ENCODE measurements at regions not wholly inside any gene's neighbourhood (a gene's known extent, or its start where the extent isn't known, plus 50 kb on each side); places are given as distances from the start of the nearest gene placed in this dataset.

DNA sequence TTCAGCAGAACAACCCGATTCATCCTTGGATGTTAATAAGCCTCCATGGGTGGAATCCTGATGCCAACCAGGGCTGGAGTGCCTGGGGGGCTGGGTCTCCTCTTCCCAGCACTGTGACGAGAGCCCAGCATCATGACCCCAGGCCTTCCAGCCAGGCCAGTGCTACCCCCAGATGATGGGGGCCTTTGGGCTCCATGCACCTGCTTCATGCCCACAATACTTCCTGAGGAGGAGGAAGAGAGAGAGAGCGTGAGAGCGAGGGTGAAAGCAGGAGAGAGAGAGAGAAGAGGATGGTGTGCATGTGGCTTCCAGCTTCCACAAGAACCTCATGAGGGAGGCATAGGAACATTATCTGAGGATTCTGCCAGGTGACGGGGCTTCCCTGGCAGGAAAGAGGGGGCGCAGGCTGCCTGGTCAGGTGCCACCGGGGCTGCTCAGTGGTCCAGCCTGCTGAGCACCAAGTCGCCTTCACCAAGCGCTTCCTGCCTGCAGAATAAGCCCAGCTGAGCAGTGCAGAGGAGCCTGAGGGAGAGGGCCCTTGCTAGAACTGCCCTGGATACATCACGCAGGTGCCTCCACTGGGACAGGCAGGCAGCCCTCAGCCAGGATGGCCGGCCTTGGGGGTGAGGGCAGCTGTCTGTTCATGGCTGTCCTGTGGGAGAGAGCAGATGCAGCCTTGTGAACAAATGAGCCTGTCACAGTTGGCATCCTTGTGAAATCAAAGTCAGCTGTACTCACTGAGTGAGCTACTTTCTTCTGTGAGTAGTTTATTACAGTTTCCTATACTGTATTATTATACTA is 243.3 kb upstream of the B3GAT1 start:
- H2BK12ac ChIP-seq (ENCODE audit: low read depth, low read length) = no peak overlapping the region
- H3K4me2 ChIP-seq (ENCODE audit: insufficient read depth in 1 of 2, low read depth in 2 of 2, low read length in 2 of 2) = no peak overlapping the region
- no peak overlapping the region for H3K56ac ChIP-seq (replicated peaks; ENCODE audit: insufficient read length, low read depth, low read length)
- no peak overlapping the region for H3K23ac ChIP-seq (ENCODE audit: insufficient read length)
- no peaks in the 10 kb centered on the region for H3K79me2 ChIP-seq (ENCODE audit: control insufficient read depth in 1 of 2, insufficient read depth in 2 of 2, low read length in 2 of 2)
- H3K4me1 ChIP-seq (replicated peaks in 1 of 4; ENCODE audit: control insufficient read depth in 3 of 4, insufficient read depth in 4 of 4, low read length in 3 of 4) = no peaks in the 10 kb centered on the region; a peak in 1 of 7 replicates
- no peak overlapping the region for H3K4ac ChIP-seq (replicated peaks; ENCODE audit: insufficient read length, low read depth, low read length)
- 81% methylated on average over 11 of the region's 11 CpGs; no CpG with 5 or more reads in 1 of the 2 experiments for WGBS, 2 experiments (ENCODE audit: extremely low coverage in 1 of 2, insufficient coverage in 1 of 2, insufficient read length in 1 of 2, insufficient replicate concordance in 2 of 2, low coverage in 1 of 2, low lambda C conversion rate in 2 of 2, missing lambda C conversion rate in 1 of 2)
- H4K5ac ChIP-seq (ENCODE audit: insufficient read length, low read depth, low read length) = no peak overlapping the region
- H4K20me1 ChIP-seq (replicated peaks in 1 of 2; ENCODE audit: control insufficient read depth in 1 of 2, insufficient read depth in 2 of 2, low read length in 2 of 2) = no peaks in the 10 kb centered on the region
- ChIA-PET CTCF (ENCODE audit: partially characterized antibody) (interaction anchor here (0.7 kb wide), 1 partner anchor 21 kb away, joined by 4 read pairs; no protein-coding TSS in a partner anchor), POLR2A (ENCODE audit: partially characterized antibody) (no interaction called here)
- H4K8ac ChIP-seq (ENCODE audit: extremely low read depth, insufficient read depth, low read length) = no peak overlapping the region
- FAIRE-seq (no peak), DNase-seq (ENCODE audit: low read depth in 1 of 2, low spot score in 2 of 2) (peak in 1 of 2 experiments; percentile 37)
- H2BK120ac ChIP-seq (replicated peaks; ENCODE audit: low read depth, low read length) = no peak overlapping the region
- H3K14ac ChIP-seq (ENCODE audit: insufficient read length) = no peak overlapping the region
- H3K27me3 ChIP-seq (replicated peaks in 1 of 4; ENCODE audit: control insufficient read depth in 3 of 4, extremely low read depth in 1 of 4, insufficient read depth in 3 of 4, low read length in 3 of 4) = no peaks in the 10 kb centered on the region
- no peaks in the 10 kb centered on the region; the same call in 1 of the 2 replicates for H3K23me2 ChIP-seq (ENCODE audit: low read depth, low read length)
- H2AFZ ChIP-seq (ENCODE audit: low read length) = 0 out of 2 replicates have a peak overlapping the region, but pooled peaks have one; percentile 36
- H3K9ac ChIP-seq (replicated peaks in 1 of 4; ENCODE audit: extremely low read depth in 1 of 4, low read depth in 3 of 4, low read length in 3 of 4) = no peak overlapping the region
- peak overlapping the region; percentile 15 for H4K91ac ChIP-seq (replicated peaks; ENCODE audit: insufficient read length, low read length)
- no peaks in the 10 kb centered on the region for H3K36me3 ChIP-seq (ENCODE audit: control insufficient read depth in 2 of 4, insufficient read depth in 4 of 4, low read length in 3 of 4)
- H2BK5ac ChIP-seq (ENCODE audit: low read depth, low read length) = no peak overlapping the region
- H2AK5ac ChIP-seq (ENCODE audit: low read depth, low read length) = no peak overlapping the region
- no peak overlapping the region for H3K4me3 ChIP-seq (ENCODE audit: extremely low read depth in 1 of 4, insufficient read depth in 2 of 4, low read depth in 3 of 4, low read length in 4 of 4)
- no peaks in the 10 kb centered on the region for H3K79me1 ChIP-seq (ENCODE audit: low read depth, low read length)
- H3K18ac ChIP-seq (ENCODE audit: extremely low read depth, low read length) = no peak overlapping the region
- no peak overlapping the region for H3K27ac ChIP-seq (ENCODE audit: low read depth, low read length)
- H2BK20ac ChIP-seq (ENCODE audit: low read length) = no peak overlapping the region
- no peaks in the 10 kb centered on the region for H3K9me3 ChIP-seq (ENCODE audit: insufficient read depth in 2 of 2, low read depth in 1 of 2, low read length in 1 of 2)
- no peak overlapping the region for H2BK15ac ChIP-seq (ENCODE audit: low read length)
- TF ChIP-seq RFX5 (IDR thresholded peaks at IDR 0.05; ENCODE audit: borderline replicate concordance, low read depth, low read length) (no peak), SP2 (IDR thresholded peaks at IDR 0.05; ENCODE audit: low read length) (no peak), SP4 (IDR thresholded peaks at IDR 0.05; ENCODE audit: low read length) (no peak), TBP (IDR thresholded peaks at IDR 0.05; ENCODE audit: low read depth, low read length) (no peak), JUND (IDR thresholded peaks at IDR 0.05; ENCODE audit: low read length) (no peak), CREB1 (IDR thresholded peaks at IDR 0.05) (no peak), ASH2L (IDR thresholded peaks at IDR 0.05; ENCODE audit: low read length) (no peak), HDAC2 (IDR thresholded peaks at IDR 0.05; ENCODE audit: borderline replicate concordance in 1 of 2, low read depth in 2 of 2, low read length in 2 of 2) (no peak)
- TF ChIP-seq, protein P1, sequence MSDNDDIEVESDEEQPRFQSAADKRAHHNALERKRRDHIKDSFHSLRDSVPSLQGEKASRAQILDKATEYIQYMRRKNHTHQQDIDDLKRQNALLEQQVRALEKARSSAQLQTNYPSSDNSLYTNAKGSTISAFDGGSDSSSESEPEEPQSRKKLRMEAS (IDR thresholded peaks at IDR 0.05) = no peak
- TF ChIP-seq, protein P2, sequence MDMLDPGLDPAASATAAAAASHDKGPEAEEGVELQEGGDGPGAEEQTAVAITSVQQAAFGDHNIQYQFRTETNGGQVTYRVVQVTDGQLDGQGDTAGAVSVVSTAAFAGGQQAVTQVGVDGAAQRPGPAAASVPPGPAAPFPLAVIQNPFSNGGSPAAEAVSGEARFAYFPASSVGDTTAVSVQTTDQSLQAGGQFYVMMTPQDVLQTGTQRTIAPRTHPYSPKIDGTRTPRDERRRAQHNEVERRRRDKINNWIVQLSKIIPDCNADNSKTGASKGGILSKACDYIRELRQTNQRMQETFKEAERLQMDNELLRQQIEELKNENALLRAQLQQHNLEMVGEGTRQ (IDR thresholded peaks at IDR 0.05; ENCODE audit: low read length) = no peak
